NOMO-1 treated with dmso at 0.1 percent for 144 hours (cell line): ENCODE measurements at regions not wholly inside any gene's neighbourhood (a gene's known extent, or its start where the extent isn't known, plus 50 kb on each side); places are given as distances from the start of the nearest gene placed in this dataset.

Experiments
- DNase-seq: peaks from one replicate; lab custom pipeline; 2025; ENCODE audit not compliant: unreplicated experiment; lab: John Stamatoyannopoulos, UW

GRCh38 chr3:70580021-70580420 lies 267.6 kb upstream of the MDFIC2 start:
- no peak for DNase-seq

DNA sequence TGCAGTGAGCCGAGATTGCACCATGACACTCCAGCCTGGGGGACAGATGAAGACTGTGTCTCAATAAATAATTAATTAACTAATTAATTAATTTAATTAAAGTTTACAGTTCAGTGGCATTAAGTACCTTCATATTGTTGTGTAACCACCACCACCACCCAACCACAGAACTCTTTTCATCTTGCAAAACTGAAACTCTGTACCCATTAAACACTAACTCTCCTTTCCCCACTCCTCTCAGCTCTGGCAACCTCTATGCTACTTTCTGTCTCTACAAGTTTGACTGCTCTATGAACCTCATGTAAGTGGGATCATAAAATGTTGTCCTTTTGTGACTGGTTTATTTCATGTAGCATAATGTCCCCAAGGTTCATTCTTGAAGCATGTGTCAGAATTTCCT lies 259.3 kb upstream of the MDFIC2 start:
- no peak for DNase-seq

- DNase-seq = no peak
Measured at GRCh38 chr3:70570584-70570983, 258.1 kb upstream of the MDFIC2 start.

DNA sequence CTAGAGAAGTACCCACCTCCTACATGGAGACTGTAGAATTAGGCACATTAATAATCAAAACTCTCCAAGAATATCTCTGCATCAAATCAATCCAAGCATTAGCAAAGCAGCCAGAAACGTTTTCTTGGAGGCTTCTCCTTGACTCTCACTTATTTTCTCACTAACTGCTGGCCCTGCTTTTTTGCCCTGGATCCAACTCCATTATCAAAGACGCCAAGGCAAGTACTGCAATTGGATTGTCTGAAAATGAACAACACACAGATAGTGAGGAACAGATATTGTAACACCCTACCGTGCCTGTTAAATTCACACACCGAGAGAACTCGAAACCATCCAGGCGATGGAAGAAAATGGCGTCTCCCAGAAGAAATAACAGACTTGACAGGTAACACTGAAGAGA lies 256.2 kb upstream of the MDFIC2 start:
- DNase-seq = no peak

DNA sequence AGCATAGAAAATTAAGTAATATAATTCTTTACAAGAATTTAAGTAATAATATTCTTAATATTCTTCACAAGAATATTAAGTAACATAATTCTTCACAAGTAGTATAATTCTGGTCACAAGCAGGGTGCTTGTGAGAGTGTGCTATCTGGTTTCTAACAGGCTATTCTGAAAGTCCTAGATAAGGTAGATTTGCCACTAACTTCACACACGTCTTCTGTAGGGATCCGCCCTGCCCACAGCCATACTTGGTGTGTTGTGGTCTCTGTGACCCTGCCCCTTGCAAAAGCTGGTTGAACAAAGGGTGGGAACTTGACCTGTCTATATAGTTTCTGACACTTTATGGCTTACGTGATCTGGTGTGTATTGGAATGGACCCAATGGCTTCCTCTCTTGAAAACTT lies 253.4 kb upstream of the MDFIC2 start:
- no peak for DNase-seq

DNA sequence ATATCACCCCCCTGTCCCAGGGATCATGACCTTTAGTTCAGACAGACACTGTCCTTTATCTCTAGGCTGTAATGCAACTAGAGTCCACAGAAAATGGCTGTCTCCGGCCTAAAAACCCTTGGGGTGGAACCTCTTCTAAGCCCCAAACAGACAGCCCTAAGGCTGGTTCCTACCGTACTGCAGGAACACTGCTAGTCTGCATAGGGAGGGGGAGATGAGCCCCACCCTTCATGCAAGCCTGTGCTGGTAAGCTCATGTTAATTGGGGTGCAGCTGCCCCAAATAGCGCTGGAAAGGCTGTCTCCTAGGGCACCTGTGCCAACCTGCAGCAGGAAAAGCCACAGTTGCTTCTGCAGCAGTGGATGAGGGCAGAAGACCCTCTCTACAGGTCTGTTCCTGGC lies 252.1 kb upstream of the MDFIC2 start:
- DNase-seq = no peak

DNA sequence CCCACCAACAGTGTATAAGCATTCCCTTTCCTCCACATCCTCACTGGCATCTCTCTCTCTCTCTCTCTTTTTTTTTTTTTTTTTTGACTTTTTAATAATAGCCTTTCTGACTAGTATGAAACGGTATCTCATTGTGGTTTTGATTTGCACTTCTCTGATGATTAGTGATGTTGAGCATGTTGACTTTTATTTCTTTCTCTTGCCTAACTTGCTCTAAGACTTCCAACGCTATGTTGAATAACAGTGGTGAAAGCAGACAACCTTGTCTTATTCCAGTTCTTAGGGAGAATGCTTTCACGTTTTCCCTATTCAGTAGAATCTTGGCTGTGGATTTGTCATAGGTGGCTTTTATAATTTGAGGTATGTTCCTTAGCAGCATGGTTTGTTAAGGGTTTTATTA lies 249.4 kb upstream of the MDFIC2 start:
- no peak for DNase-seq

DNA sequence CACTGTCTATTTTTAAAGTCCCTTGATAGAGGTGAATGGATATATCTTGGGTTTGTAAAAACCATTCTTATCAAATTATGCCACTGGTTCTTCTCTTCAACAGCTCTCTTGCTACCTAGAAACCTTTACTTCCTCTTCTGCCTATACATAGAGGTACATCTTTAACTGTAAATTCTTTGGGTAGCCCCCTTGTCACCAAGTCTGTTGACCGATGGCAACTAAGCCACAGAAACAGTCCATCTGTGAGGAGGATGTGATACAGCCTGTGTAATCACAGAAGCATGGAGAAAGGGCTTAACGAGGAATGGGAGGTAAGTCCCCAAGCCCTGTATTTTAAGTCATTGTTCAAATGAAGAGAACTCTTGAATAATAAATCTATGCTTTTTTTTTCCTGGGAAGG lies 246.5 kb upstream of the MDFIC2 start:
- DNase-seq = no peak

DNA sequence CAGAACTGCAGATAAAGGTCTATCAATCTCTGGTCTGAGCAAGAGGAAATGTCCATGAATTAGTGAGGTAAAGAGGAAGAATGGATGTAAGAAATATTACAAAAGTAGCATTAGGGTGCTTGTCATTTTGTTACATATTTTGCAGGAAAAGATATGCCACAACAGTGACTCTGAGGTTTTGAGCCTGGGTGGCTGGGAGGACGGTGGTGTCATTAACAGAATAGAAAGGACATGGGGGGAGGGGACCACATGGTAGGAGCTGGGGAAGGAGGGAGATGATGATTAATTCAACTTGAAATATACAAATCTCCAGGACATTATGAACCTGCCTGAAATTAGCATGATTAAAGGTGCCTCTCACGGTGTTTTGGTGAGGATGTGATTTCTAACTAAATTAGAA lies 245.5 kb upstream of the MDFIC2 start:
- no peak for DNase-seq

DNA sequence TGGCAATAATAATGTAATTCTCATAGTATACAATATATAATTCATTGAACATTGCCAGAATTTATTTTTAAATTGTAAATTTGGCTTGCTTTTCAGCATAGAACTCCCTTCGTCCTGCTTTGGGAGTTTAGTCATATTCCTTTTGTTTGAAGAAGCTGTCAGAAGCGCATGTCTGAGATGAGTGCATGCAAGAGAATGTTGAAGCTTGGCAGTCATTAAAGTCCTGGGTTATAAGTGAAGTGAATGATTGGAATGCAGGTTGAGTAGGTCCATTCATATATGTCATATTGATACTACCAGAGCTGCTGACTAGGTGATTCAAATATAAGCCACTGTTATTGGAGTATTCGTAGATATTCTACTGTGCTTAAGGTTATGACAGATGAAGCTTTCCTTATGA lies 243.6 kb upstream of the MDFIC2 start:
- no peak for DNase-seq

- no peak for DNase-seq
Measured at GRCh38 chr3:70554170-70554569, 241.7 kb upstream of the MDFIC2 start.

DNA sequence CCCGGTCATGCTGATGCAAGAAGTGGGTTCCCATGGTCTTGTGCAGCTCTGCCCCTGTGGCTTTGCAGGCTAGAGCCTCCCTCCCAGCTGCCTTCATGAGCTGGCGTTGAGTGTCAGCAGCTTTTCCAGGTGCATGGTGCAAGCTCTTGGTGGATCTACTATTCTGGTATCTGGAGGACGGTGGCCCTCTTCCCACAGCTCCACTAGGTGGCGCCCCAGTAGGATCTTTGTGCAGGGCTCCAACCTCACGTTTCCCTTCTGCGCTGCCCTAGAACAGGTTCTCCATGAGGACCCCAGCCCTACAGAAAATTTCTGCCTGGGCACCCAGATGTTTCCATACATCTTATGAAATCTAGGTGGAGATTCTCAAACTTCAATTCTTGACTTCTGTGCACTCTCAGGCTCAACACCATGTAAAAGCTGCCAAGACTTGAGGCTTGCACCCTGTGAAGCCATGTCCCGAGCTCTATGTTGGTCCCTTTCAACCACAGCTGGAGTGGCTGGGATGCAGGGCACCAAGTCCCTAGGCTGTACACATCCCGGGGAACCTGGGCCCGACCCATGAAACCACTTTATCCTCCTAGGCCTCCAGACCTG lies 238.4 kb upstream of the MDFIC2 start:
- peak; percentile 39 for DNase-seq

- DNase-seq = no peak
Measured at GRCh38 chr3:70546679-70547078, 234.2 kb upstream of the MDFIC2 start.

DNA sequence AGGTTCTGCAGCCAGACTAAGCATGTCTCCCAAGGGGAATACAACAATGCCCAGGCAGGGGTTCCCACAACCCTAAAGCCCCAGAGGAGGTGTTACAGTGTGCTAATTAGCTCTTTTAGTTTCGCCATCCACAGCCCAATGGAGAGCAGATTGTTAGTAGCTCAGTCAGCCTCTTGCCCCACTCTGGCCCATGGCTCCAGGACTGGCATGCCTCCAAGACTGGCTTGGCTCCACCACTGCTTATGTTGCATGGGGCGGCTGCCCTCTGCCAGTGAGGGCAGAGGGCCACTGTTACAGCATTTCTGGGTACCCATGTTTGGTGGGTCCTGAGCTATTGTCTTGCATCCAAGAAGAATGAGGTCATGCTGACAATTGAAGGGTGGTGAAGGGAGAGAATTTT lies 231.1 kb upstream of the MDFIC2 start:
- DNase-seq = no peak

DNA sequence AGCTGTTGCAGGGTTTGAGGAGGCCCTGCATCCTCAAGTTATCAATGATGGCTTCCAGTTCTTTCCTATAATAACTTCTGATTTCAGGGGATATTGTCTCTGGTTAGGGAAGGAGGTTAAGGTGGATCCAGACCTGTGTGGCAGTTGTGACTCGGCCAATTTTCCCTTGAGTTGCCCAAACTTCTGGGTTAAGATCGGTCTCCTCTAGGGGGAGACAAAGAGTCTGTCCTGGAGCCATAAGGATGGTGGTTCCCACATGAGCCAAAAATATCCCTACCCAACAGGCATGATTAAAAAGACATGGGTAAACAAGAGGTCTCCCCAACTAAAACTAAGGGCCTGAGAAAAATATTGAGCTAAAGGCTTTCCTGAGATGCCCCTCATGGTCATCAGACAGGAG lies 227.5 kb upstream of the MDFIC2 start:
- no peak for DNase-seq

DNA sequence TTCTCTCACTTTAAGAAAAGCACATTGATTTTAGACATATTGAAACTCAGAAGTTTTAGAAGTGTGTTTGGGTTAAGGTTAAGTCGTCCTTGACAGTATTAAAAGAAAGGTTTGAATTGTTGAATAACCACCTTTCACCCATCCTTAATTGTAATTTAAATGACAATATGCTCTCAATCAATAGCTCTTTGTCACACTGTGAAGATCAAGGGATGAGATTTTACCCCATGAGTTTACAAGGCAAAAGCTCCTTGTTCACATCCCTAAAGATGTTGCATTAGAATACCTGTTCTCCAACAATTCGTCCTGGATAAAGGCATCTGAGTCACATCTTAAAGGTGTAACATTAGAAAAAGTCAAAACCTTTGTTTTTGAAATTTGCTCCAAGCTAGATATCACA lies 220.4 kb upstream of the MDFIC2 start:
- DNase-seq = no peak

GRCh38 chr3:70531838-70532489 lies 219.5 kb upstream of the MDFIC2 start:
- DNase-seq = no peak

DNA sequence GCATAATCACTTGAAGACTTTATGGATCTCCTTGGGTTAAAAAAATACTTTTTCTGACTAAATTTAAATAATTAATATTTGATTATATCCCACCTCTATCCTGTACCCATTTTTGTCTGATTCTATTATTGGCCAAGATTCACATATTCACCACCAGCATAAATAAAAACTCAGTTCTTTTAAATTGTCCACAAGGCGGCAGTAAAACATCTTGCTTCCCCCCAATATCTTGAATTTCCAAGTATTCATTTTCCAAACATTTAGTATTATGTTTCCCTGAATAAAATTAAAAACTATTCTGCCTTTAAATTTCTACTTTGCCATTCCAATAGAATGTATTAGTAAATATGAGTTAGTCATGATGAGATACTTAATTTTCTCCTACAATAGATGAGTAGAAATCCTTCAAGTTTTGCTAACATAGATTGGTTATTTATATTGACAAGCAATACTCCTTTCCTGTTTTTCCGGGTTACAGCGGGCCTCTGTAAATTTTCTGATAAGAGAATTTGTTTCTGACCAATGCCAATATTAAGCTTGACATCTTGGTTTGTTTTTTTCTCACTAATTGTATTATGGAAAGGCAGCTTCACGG lies 218.7 kb upstream of the MDFIC2 start:
- no peak for DNase-seq

DNA sequence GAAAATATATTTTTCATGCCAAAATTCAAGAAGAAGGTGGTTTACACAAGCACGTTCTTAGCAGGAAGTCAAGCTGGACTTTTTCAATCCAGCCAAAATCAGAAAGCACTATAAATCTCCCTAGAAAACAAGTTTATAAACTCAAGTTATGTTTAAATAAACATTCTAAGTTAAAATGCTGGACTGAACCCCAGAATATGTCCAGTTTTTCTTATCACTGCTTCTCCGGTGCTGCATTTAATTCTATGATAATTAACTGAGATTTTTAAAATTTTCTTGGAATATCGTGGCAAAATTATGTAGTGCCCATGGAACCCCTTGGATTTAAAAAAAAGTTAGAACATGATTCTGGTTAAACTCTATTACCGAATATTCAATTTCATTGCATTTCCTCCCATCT lies 218.2 kb upstream of the MDFIC2 start:
- no peak for DNase-seq

DNA sequence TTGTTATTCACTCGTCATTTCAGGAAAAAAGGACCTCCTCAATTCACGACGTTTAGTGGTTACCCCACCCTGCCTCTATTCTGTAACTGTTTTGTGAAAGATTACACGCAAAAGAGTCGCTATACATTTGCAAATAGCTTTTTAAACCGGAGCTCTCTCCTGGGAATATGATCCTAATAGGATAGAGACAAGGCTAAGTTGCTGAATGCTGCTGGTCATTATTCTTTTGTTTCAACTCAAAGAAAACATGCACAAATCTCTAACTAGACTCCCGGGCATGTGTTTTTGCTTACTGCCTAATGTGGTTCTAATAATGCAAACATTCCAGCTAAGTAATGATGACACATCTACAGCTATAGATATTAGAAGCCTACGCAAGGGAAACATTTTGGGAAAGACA lies 214.6 kb upstream of the MDFIC2 start:
- DNase-seq = no peak

- DNase-seq = no peak
Measured at GRCh38 chr3:70519913-70520659, 207.6 kb upstream of the MDFIC2 start.

GRCh38 chr3:70519026-70519425 lies 206.6 kb upstream of the MDFIC2 start:
- no peak for DNase-seq
